Dendritic cell treated with granulocyte-macrophage colony-stimulating factor and Interleukin-4, amounts not matched to agents 40 ng/mL and 50 ng/mL, for 4 days (primary cell): ENCODE measurements at regions not wholly inside any gene's neighbourhood (a gene's known extent, or its start where the extent isn't known, plus 50 kb on each side); places are given as distances from the start of the nearest gene placed in this dataset.

Source experiments
- H3K27ac Mint-ChIP-seq: one replicate; pipeline ENCODE4 v1.8.0; 2022; ENCODE audit warnings: mild to moderate bottlenecking, mixed read lengths
- H3K27me3 Mint-ChIP-seq: one replicate; pipeline ENCODE4 v1.8.0; 2022; ENCODE audit warnings: mild to moderate bottlenecking, mixed read lengths
- H3K36me3 Mint-ChIP-seq: one replicate; pipeline ENCODE4 v1.8.0; 2022; ENCODE audit warnings: low read depth, mixed read lengths
- H3K4me1 Mint-ChIP-seq: one replicate; pipeline ENCODE4 v1.8.0; 2022; ENCODE audit warnings: low read depth, mixed read lengths
- H3K4me3 Mint-ChIP-seq: one replicate; pipeline ENCODE4 v1.8.0; 2022; ENCODE audit warnings: mild to moderate bottlenecking, moderate library complexity, mixed read lengths
- H3K9me3 Mint-ChIP-seq: one replicate; pipeline ENCODE4 v1.8.0; 2022; ENCODE audit warnings: mixed read lengths
- intact Hi-C: fragments of 100-400 bp; cut with micrococcal nuclease; formaldehyde crosslinking; loops from one replicate; pipeline ENCODE4 v1.15.0; 2022

DNA sequence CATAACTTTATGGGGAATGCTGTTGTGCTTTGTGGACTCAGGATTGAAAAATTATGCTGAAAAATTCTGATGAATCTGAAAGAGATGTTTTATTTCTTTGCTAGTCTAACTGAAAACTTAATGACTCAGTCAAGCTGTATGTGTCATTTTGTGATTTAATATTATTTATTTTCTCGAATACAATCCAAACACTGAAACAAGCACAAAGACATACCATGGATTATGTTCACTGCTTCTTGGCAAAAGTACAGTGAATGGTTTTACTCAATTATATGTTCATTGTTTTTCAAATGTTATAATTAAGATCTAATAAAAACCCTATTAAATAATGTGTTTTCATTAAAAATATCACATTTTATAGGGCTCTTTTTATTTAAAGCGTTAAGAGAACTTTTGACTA, 330.6 kb upstream of the EPHA7 start:
- intact Hi-C loops = no loop called here
- Mint-ChIP-seq H3K4me1 (no peaks in the 10 kb centered on the region), H3K36me3 (no peaks in the 10 kb centered on the region), H3K27ac (no peak overlapping the region), H3K27me3 (no peaks in the 10 kb centered on the region), H3K4me3 (no peak overlapping the region), H3K9me3 (no peaks in the 10 kb centered on the region)

DNA sequence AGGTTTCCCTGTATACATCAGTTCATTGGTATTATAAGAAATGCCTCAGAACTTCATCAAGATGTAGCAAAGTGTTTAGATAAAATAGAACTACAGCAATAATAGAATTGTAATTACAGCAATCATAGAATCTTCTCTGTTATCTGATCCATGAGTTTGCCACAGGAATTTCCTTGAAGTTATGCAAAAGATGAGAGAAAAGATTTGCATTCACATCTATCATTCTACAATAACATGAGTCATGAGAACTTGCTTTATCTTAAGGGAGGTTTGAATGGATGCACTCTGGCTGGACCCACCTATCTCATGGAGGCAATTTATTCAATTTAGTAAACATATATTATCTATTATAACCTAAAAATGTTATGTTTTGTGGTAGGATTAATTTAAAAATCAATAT, 329.8 kb upstream of the EPHA7 start:
- H3K27me3 Mint-ChIP-seq = no peaks in the 10 kb centered on the region
- no peaks in the 10 kb centered on the region for H3K36me3 Mint-ChIP-seq
- no peaks in the 10 kb centered on the region for H3K9me3 Mint-ChIP-seq
- H3K4me1 Mint-ChIP-seq = no peaks in the 10 kb centered on the region
- no peak overlapping the region for H3K27ac Mint-ChIP-seq
- no peak overlapping the region for H3K4me3 Mint-ChIP-seq
- intact Hi-C loops = no loop called here

DNA sequence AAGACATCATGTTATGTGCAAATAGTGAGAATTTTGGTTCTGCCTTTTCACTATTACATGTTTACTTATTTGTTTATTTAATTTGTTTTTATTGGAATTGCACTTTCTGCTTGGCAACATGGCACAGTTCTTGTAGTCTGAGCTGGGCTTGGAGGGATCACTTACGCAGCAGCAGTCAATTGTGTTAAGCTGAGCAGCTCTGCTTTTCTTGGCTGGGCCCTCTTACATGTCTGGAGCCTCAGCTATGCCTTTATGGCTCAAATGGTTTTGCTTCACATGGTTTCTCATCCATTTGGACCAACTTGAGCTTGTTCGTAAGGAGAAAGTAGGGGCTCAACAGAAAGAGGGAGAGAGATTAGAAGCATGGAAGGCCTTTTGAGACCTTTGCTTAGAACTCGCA, 327.5 kb upstream of the EPHA7 start:
- no peak overlapping the region for H3K4me3 Mint-ChIP-seq
- no peaks in the 10 kb centered on the region for H3K36me3 Mint-ChIP-seq
- H3K9me3 Mint-ChIP-seq = no peaks in the 10 kb centered on the region
- H3K27ac Mint-ChIP-seq = no peak overlapping the region
- intact Hi-C loops = no loop called here
- H3K4me1 Mint-ChIP-seq = no peaks in the 10 kb centered on the region
- no peaks in the 10 kb centered on the region for H3K27me3 Mint-ChIP-seq

DNA sequence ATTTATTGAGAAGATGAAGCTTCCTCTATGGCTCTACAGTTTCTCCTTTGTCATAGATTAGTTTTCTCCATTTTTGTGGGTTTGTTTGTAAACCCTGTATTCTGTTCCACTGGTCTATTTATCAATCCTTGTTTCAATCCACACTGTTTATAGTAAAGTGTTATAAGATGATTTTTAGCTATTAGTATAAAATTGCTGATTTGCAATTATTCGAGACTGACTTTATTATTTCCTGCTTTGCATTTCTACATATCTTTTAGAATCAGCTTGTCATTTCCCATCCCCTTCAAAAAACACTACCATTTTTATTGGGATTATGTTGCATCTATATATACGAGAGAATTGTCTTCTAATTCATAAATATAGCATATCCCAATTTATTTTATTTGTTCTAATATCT, 325.9 kb upstream of the EPHA7 start:
- Mint-ChIP-seq H3K4me1 (no peaks in the 10 kb centered on the region), H3K36me3 (no peaks in the 10 kb centered on the region), H3K27me3 (no peaks in the 10 kb centered on the region), H3K4me3 (no peak overlapping the region), H3K9me3 (no peaks in the 10 kb centered on the region), H3K27ac (no peak overlapping the region)
- intact Hi-C loops = no loop called here

DNA sequence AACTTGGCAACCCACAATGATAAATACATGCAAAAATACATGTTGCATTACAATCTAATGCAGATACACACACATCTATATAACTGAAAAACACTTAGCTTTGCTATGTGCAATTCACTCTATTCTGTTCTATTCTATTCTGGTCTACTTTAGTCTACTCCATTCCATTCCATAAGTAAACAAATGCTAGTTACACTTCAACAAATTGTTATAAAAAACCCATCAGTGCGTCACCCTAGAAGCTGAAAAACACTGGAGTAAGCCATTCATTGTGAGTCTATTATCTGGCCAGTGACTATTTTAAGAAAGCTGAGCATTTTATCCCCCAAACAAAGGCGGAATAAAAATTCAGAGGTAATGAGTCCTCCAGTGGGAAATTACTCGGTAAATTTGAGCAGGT, 315.7 kb upstream of the EPHA7 start:
- Mint-ChIP-seq H3K27ac (no peak overlapping the region), H3K27me3 (no peaks in the 10 kb centered on the region), H3K4me3 (no peak overlapping the region), H3K4me1 (no peaks in the 10 kb centered on the region), H3K9me3 (no peaks in the 10 kb centered on the region), H3K36me3 (no peaks in the 10 kb centered on the region)
- intact Hi-C loops = no loop called here

DNA sequence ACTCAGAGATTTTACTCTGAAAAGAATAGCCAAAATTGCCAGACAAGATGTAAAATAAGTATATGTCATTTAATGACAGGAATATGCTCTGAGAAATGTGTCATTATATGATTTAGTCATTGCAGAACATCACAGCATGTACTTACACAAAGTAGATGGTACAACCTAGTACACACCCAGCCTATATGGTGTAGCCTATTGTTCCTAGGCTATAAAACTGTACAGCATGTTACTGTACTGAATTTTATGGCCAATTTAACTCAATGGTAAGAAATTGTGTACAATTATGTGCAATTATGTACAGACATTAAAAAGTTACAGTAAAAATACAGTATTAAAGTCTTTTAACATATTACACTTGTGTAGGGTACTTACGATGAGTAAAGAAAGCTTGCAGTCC, 311.9 kb upstream of the EPHA7 start:
- H3K36me3 Mint-ChIP-seq = no peaks in the 10 kb centered on the region
- H3K27me3 Mint-ChIP-seq = no peaks in the 10 kb centered on the region
- intact Hi-C loops = no loop called here
- H3K4me1 Mint-ChIP-seq = no peaks in the 10 kb centered on the region
- H3K27ac Mint-ChIP-seq = no peak overlapping the region
- no peaks in the 10 kb centered on the region for H3K9me3 Mint-ChIP-seq
- H3K4me3 Mint-ChIP-seq = no peak overlapping the region

DNA sequence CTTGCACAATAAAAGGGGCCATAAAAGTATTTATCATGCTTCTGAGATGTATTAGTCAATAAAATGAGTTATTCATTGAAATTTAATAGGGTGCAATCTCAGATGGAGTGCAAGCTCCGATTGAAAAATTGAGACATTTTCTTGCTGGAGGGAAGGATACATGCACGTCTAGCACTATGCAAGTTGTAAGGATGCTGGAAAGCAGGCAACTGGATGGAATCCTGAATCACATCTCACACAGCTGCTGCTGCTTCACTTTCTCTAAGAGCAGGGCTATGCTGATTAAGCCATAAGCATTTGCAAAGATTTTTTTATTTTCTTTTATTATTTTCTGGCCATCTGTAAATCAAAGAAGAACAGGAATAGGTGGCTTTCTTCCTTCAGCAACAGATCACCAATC, 308.8 kb upstream of the EPHA7 start:
- Mint-ChIP-seq H3K36me3 (no peaks in the 10 kb centered on the region), H3K27me3 (no peaks in the 10 kb centered on the region), H3K27ac (no peak overlapping the region), H3K9me3 (no peaks in the 10 kb centered on the region), H3K4me1 (no peaks in the 10 kb centered on the region), H3K4me3 (no peak overlapping the region)
- intact Hi-C loops = no loop called here

DNA sequence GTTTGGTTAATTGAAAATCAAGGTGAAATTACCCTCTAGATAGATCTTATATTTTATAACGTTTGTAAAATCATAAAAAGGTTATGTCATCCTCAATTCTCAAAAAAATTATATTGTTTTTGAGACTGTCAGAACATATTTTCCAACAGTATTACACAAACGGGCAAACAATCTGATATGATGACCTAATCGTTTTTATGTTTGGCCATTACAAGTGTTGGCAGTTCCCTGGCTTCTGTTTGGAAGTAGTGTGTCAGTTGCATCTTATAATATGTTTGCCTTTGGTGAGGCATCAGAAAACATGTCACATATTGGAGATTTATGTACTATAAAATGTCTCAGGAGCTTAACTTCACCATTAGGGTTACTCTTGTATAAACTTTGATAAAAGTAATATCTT, 308.1 kb upstream of the EPHA7 start:
- H3K4me1 Mint-ChIP-seq = no peaks in the 10 kb centered on the region
- H3K9me3 Mint-ChIP-seq = no peaks in the 10 kb centered on the region
- intact Hi-C loops = no loop called here
- no peak overlapping the region for H3K4me3 Mint-ChIP-seq
- H3K27ac Mint-ChIP-seq = no peak overlapping the region
- no peaks in the 10 kb centered on the region for H3K27me3 Mint-ChIP-seq
- no peaks in the 10 kb centered on the region for H3K36me3 Mint-ChIP-seq

DNA sequence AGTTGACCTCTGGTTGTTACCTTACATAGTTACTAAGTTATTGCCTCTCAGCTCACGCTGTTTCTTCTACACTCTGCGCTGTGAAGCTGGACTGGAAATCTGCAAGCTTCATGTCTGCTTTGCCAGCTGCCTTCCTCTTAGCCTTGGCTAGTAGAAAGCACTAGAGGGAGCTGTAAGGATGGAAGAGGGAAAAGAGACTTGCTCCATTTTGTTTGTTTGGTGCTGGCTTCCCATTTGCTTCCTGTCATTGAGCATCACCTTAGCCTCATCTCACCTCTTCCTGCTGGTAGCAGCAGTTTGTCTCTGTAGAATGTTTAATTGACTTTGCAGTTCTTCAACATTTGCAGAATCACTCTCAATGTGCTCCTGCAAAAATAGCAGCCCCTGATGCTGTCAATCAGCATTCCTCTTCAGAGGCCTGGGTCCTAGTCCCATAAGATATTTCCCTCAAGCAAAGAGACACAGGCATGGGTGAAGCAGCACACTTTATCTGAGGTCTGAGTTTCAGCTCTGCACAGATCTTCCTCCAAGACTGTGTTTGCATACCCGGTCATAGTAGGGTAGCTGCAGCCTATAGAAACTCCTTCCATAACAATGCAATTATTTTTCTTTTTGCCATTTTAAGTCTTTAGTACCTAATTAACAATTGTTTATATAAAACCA, 302.2 kb upstream of the EPHA7 start:
- Mint-ChIP-seq H3K4me1 (no peaks in the 10 kb centered on the region), H3K36me3 (no peaks in the 10 kb centered on the region), H3K9me3 (peaks cover 3% of the 10 kb centered on the region), H3K4me3 (no peak overlapping the region), H3K27ac (no peak overlapping the region), H3K27me3 (no peaks in the 10 kb centered on the region)
- intact Hi-C loops = no loop called here

DNA sequence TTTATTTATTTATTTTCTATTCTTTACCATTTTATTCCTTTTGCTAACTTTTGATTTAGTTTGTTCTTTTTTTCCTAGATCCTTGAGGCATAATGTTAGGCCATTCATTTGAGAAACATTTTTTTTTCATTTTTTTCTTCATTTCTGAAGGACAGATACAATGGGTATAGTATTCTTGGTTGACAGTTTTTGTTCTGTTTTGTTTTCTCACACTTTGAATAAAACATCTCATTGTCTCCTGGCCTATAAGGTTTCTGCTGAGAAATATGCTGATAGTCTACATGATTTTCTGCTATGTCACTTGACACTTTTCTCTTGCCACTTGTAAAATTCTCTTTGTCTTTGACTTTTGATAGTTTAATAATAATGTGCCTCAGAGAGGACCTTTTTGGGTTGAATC, 294.6 kb upstream of the EPHA7 start:
- Mint-ChIP-seq H3K9me3 (peaks cover 37% of the 10 kb centered on the region), H3K4me1 (no peaks in the 10 kb centered on the region), H3K36me3 (no peaks in the 10 kb centered on the region), H3K4me3 (no peak overlapping the region), H3K27ac (no peak overlapping the region), H3K27me3 (no peaks in the 10 kb centered on the region)
- intact Hi-C loops = no loop called here

DNA sequence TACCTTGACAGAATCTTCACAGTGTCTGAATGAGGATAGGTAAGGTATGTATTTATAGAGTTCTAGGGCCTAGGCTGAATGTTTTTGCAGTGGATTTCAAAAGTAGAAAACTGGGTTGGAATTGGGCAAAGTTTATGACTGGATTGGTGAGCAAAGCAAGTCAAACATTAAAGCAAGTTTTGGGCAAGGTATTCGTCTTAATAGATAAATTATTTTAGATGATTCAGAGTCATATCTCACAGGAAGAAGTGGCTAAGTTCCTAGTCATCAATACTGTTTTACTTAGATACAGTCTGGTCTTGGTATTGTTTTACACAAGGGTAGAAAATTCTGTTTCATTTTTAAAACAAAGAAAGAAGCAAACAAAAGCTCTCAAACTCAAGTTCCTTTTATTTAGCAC, 284.1 kb upstream of the EPHA7 start:
- Mint-ChIP-seq H3K4me3 (no peak overlapping the region), H3K27me3 (no peaks in the 10 kb centered on the region), H3K9me3 (peaks cover 33% of the 10 kb centered on the region), H3K27ac (no peak overlapping the region), H3K36me3 (no peaks in the 10 kb centered on the region), H3K4me1 (no peaks in the 10 kb centered on the region)
- intact Hi-C loops = no loop called here

DNA sequence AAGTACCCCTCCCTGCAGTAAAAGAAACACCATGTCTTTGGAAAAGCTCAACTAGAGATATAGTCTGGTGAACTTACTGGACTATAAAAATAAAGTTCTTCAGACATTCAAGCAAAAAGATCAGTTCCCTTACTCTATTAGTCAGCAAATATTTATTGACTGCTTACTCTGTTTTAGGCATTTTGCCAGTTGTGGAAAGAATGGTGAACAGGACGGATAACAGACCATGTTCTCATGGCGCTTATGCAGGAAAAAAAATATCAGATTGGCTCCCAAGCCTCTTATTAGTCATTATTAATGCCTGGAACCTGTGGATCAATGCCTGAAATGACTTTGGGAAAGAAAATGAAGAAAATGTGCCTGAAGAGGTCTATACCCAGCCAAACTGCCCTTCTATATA, 282.2 kb upstream of the EPHA7 start:
- no peak overlapping the region for H3K4me3 Mint-ChIP-seq
- H3K27me3 Mint-ChIP-seq = no peaks in the 10 kb centered on the region
- H3K36me3 Mint-ChIP-seq = no peaks in the 10 kb centered on the region
- peaks cover 15% of the 10 kb centered on the region for H3K9me3 Mint-ChIP-seq
- no peak overlapping the region for H3K27ac Mint-ChIP-seq
- intact Hi-C loops = no loop called here
- H3K4me1 Mint-ChIP-seq = no peaks in the 10 kb centered on the region

DNA sequence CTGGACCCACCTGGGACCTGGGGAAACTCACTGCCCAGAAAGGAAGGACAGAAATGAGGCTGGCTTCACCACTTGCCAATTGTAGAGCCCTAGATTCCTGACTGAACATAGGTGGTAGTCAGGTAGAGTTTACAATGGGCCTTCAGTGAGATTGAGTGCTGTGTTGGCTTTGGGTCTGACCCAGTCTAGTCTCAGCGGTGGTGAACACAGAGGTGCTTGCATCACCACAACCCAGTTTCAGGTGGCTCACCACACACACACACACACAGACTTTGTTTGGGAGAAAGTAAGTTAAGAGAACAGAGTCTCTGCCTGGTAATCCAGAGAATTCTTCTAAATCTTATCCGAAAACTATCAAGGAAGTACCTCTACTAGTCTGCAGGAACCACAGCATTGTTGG, 266.1 kb upstream of the EPHA7 start:
- Mint-ChIP-seq H3K36me3 (no peaks in the 10 kb centered on the region), H3K4me1 (no peaks in the 10 kb centered on the region), H3K9me3 (peaks cover 14% of the 10 kb centered on the region), H3K4me3 (no peak overlapping the region), H3K27ac (no peak overlapping the region), H3K27me3 (no peaks in the 10 kb centered on the region)
- intact Hi-C loops = no loop called here

DNA sequence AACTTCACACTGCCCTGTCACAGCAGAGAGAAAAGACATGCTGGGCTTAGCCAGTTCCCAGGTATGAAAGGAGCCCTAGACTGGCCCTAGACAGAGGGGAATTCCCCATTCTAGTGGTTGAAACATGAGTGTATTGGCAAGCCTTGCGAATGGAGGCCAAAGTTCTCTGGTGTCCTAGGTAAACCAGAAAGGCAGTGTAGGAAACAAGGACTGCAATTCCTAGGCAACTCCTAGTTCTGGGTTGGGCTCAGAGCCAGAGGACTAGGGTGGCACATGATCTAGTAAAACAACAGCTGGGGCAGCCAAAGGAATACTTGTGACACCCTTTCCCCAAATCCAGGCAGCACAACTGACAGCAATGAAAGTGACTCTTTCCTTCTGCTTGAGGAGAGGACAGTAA, 265.0 kb upstream of the EPHA7 start:
- Mint-ChIP-seq H3K27me3 (no peaks in the 10 kb centered on the region), H3K4me3 (no peak overlapping the region), H3K27ac (no peak overlapping the region), H3K36me3 (no peaks in the 10 kb centered on the region), H3K9me3 (peaks cover 14% of the 10 kb centered on the region), H3K4me1 (no peaks in the 10 kb centered on the region)
- intact Hi-C loops = no loop called here

DNA sequence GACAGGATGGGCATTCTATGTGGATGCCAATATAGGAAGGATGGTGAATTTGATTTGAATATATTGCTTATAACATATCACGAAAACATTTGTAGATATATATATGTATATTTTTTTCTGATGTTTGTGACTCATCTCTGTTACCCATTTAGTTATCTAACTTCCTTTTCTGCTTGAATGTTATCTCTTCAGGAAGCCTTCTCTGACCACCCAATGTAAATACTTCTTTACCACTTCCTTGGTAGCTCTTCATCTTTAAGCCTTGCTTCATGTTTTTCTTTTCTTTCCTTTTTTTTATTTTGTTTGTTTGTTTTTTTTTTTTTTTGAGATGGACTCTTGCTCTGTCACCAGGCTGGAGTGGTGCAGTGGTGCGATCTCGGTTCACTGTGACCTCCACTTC, 260.5 kb upstream of the EPHA7 start:
- intact Hi-C loops = no loop called here
- Mint-ChIP-seq H3K36me3 (no peaks in the 10 kb centered on the region), H3K9me3 (peaks cover 14% of the 10 kb centered on the region), H3K4me3 (no peak overlapping the region), H3K27ac (no peak overlapping the region), H3K27me3 (no peaks in the 10 kb centered on the region), H3K4me1 (no peaks in the 10 kb centered on the region)
